AG09319 (cell line): ENCODE measurements at regions not wholly inside any gene's neighbourhood (a gene's known extent, or its start where the extent isn't known, plus 50 kb on each side); places are given as distances from the start of the nearest gene placed in this dataset.

Experiments
- DNase-seq: peaks from one replicate; pipeline ENCODE4 v3.0.0-alpha.2; 2010; ENCODE audit warnings: low read depth; ENCODE audit errors: extremely low read depth
- CTCF ChIP-seq: IDR thresholded peaks from 2 replicates; pipeline ENCODE4 v1.5.1; 2011; ENCODE audit warnings: low read depth, mild to moderate bottlenecking, inconsistent platforms, low read length, moderate library complexity

GRCh38 chr3:5295191-5295690 lies 107.7 kb downstream of the EDEM1 start:
- no peak for TF ChIP-seq CTCF
- DNase-seq: no peak

GRCh38 chr3:5296362-5296761 lies 108.9 kb downstream of the EDEM1 start:
- TF ChIP-seq CTCF: no peak
- DNase-seq: no peak

- no peak for DNase-seq
- TF ChIP-seq CTCF: no peak
These were observed 110.4 kb downstream of the EDEM1 start for GRCh38 chr3:5297895-5298294.

GRCh38 chr3:5298453-5298852 lies 110.9 kb downstream of the EDEM1 start:
- DNase-seq: no peak
- no peak for TF ChIP-seq CTCF

- no peak for DNase-seq
- no peak for TF ChIP-seq CTCF
These were observed 111.7 kb downstream of the EDEM1 start for GRCh38 chr3:5299161-5299560.

- TF ChIP-seq CTCF: no peak
- DNase-seq: no peak
These were observed 113.1 kb downstream of the EDEM1 start for GRCh38 chr3:5300638-5301037.

GRCh38 chr3:5301651-5302297 lies 114.3 kb downstream of the EDEM1 start:
- no peak for TF ChIP-seq CTCF
- DNase-seq: no peak
